ACHN (cell line): ENCODE measurements at regions not wholly inside any gene's neighbourhood (a gene's known extent, or its start where the extent isn't known, plus 50 kb on each side); places are given as distances from the start of the nearest gene placed in this dataset.
"Not testable (repeated sequence)": the region's sequence is repeated elsewhere in the genome, so short reads cannot be mapped to it uniquely, and the experiment has no call there.

ENCODE experiments used
- DNase-seq: peaks from one replicate; pipeline ENCODE4 v3.0.0-alpha.2; 2015
- in situ Hi-C: cut with HindIII; loops from 2 replicates; pipeline ENCODE4 v1.10.0; 2017; ENCODE audit warnings: low sequenced_read_pairs, low pct_ligation_motif_present, low pct_unique_long_range_greater_than_20kb

- no peak for DNase-seq
- in situ Hi-C loops = no loop called here
These were observed 185.1 kb upstream of the ELAVL2 start for GRCh38 chr9:24011009-24011717.

DNA sequence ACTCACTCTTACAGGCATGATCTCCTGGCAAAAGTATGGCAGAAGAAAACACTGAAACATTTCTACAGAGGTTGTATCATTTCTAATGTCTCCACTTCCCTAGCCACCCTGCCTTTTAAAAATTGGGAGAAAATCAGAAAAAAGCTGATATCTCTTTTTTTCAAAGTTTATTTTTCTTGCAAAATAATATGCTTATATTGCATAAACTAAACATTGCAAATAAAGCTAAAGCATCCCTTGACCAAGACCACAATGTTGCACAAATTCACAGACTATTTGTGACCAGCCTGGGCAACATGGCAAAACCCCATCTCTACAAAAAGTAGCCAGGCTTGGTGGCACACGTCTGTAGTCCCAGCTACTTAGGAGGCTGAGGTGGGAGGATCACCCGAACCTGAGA is 183.3 kb upstream of the ELAVL2 start:
- in situ Hi-C loops = no loop called here
- no peak for DNase-seq

GRCh38 chr9:24007185-24007584 is 181.1 kb upstream of the ELAVL2 start:
- no peak for DNase-seq
- in situ Hi-C loops = no loop called here

DNA sequence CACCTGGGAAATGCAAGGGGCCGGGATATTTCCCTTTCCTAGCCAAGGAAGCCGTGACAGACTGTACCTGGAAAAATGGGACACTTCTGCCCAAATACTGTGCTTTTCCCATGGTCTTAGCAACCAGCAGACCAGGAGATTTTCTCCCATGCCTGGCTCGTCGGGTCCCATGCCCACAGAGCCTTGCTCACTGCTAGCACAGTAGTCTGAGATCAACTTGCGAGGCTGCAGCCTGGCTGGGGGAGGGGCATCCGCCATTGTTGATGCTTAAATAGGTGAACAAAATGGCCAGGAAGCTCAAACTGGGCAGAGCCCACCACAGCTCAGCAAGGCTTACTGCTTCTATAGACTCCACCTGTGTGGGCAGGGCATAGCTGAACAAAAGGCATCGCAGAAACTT is 165.8 kb upstream of the ELAVL2 start:
- in situ Hi-C loops, DNase-seq: not testable (repeated sequence)

DNA sequence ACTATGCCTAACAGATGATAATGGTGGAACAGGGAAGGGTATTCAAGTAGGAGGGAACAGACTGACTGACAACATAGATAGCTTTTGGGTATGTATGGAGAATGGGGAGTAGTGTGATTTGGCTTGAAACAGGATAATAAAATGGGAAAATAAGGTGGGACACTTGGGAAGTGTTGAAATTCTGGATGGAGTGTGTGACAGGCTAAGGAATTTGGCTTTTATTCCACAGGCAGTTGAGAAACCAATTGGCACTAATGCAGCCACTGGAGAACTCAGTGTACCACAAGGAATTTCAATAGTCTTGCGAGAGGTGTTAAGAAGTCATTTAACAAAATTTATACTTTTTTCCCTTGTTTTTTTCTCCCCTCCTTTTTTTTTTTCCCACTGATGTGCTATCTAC is 153.5 kb upstream of the ELAVL2 start:
- in situ Hi-C loops = no loop called here
- no peak for DNase-seq

- in situ Hi-C loops = no loop called here
- DNase-seq = no peak
These were observed 136.1 kb upstream of the ELAVL2 start for GRCh38 chr9:23962101-23962500.

GRCh38 chr9:23945897-23946296 is 119.9 kb upstream of the ELAVL2 start:
- DNase-seq = no peak

GRCh38 chr9:23941051-23941450 is 115.0 kb upstream of the ELAVL2 start:
- in situ Hi-C loops = no loop called here
- no peak for DNase-seq

More at GRCh38 chr9:23945897-23946296, 119.9 kb upstream of the ELAVL2 start:
- in situ Hi-C loops = no loop called here

DNA sequence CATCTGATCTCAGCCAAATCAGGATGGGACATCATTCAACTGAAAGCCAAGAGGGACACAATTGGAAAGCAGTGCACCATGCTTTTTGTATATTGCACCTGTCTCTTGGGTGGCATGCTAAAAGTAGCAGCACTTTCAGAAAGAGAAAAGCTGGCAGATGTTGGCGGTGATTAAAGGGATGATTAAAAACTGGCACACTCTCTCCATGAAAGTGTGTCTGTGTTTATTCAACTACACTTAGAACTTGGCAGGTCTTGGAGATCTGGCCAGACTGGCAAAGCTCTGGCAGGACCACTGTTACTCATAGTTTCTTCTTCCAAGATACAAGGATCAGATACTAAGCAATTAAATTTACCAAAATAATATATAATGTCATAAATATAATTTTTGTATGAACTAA is 112.9 kb upstream of the ELAVL2 start:
- in situ Hi-C loops = no loop called here
- no peak for DNase-seq

GRCh38 chr9:23934291-23934906 is 108.4 kb upstream of the ELAVL2 start:
- in situ Hi-C loops = no loop called here
- no peak for DNase-seq

GRCh38 chr9:23933348-23933747 is 107.3 kb upstream of the ELAVL2 start:
- no peak for DNase-seq
- in situ Hi-C loops = no loop called here

DNA sequence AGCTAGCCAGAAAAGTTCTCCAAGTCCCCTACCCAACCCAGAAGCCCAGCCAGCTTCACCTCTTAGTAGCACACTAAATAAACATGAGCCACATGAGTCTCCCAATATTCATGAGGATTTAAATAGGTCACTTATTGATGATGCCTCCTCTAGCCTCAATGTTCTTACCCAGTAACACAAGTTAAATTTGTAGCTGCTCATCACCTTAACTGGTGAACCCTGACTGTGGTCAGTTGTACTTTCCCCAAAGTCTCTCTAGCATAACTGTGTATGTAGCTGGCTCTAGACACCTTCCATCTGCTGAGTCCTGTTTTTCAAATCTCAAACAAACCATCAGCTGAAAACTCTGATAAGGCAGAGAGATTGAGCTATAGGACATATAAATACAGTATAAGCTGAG is 100.3 kb upstream of the ELAVL2 start:
- no peak for DNase-seq
- in situ Hi-C loops = no loop called here

DNA sequence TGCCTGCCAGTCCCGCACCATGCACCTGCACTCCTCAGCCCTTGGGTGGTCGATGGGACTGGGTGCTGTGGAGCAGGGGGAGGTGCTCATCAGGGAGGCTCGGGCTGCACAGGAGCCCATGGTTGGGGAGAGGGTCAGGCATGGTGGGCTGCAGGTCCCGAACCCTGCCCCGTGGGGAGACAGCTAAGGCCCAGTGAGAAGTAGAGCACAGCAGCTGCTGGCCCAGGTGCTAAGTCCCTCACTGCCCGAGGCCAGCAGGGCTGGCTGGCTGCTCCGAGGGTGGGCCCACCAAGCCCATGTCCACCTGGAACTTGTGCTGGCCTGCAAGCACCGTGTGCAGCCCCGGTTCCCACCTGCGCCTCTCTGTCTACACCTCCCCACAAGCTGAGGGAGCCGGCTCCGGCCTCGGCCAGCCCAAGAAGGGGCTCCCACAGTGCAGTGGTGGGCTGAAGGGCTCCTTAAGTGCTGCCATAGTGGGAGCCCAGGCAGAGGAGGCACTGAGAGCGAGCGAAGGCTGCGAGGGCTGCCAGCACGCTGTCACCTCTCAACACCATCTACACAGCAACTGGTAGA is 88.5 kb upstream of the ELAVL2 start:
- in situ Hi-C loops = no loop called here
- no peak for DNase-seq

DNA sequence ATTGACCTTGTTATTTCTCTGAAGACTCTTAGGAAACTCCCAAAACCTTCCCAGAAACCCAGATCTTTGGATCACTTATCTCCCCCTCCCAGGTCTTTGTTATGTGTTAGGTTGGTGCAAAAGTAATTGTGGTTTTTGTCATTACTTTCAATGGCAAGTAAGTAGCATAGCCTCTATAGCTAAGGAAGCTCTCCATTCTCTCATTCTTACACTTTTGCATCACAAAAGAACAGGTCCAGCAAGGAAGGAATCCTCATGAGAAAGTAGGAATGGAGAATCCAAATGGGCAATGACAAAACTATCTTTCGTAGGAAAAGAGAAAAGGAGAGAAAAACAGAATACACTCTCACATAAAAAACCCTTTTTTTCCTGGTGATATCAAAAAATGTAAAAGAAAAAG is 81.3 kb upstream of the ELAVL2 start:
- DNase-seq = no peak
- in situ Hi-C loops = no loop called here

DNA sequence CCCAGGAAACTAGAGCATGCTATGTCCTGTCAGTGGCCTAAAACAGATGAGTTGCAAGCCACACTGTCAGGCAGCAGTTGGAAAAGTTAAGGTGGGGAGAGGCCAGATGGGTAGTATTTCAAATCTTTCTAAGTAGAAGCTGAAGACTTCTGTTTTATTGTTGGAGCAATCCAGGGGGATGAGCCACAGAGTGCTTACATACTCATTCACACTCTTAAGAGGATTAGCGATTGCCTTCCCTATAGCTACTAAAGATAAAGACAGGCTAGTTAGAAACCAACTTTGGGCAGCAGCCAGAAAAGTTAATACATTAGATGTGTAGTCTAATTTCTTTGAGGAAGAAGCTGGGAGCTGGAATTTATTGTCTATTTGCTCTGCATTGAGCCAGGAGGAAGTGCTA is 61.7 kb upstream of the ELAVL2 start:
- DNase-seq = no peak
- in situ Hi-C loops = no loop called here
